DMS153 treated with DMSO at 0.1 percent for 48 hours (cell line): ENCODE measurements at regions not wholly inside any gene's neighbourhood (a gene's known extent, or its start where the extent isn't known, plus 50 kb on each side); places are given as distances from the start of the nearest gene placed in this dataset.
"Not testable (repeated sequence)": the region's sequence is repeated elsewhere in the genome, so short reads cannot be mapped to it uniquely, and the experiment has no call there.

Experiments used
- DNase-seq: peaks from one replicate; lab custom pipeline; 2025; ENCODE audit not compliant: unreplicated experiment; lab: John Stamatoyannopoulos, UW

DNA sequence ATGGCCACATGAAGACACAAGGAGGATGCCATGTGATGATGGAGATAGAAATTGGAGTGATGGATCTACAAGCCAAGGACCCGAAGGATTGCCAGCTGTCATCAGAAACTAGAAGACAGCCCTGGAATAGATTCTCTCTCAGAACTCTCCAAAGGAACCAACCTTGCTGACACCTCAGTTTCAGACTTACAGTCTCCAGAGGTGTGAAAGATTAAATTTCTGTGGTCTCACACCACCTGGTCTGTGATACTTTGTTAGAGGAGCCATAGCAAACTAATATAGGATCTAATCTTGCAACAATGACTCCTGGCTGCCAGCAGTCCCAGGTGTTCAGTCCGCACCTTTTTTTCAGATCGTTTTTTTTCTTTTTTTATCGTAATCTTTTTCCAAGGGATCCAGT lies 647.3 kb upstream of the GHITM start:
- DNase-seq, result no peak

DNA sequence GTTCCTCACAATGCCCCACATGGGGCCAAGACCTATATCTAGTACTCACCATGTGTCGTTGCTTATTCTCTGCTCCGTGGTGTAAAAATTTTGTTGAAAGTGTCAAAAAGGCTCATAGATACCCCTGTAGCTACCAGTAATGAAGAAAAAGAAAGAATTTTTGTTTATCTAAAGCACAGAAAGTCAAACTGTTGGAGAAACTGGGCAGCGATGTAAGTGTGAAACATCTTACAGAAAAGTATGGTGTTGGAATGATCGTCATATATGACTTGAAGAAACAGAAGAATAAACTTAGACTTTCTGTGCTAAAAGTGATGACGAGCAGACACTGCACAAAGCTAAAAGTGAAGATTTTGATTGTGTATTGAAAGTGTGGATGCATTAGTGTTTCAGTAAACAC lies 626.6 kb upstream of the GHITM start:
- no peak for DNase-seq

DNA sequence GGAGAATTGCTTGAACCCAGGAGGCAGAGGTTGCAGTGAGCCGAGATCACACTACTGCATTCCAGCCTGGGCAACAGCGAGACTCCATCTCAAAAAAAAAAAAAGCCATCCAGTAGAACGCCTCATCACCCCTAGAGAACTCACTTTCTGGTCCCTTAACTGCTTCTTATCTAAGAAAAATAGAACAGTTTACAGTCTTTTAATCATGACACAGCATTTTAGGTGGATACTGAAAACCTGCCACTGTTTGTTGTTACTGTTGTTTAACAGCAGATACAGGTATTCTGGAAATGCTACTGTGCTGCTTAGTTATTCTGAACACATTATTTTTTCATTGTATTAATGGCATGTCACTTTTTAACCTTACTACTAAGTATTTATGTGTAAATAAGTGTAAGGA lies 624.3 kb upstream of the GHITM start:
- no peak for DNase-seq

DNA sequence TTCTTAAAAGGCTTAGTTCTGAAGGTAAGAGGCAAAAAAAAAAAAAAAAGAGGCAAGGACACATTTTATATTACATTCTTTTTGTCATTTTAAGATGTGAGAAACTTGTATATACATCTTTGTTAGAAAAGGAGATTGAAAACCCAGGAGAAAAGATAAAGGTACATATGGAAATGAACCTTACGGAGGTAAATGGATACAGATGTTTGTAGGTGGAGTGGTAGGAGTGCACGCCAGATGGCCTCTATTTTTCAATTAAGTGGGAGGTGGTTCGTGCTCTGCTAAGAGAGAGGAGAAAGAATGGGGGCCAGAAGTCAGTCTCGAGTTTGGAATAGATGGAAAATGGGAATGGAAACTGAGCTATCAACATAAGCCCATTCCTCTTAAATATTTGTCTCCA lies 622.5 kb upstream of the GHITM start:
- DNase-seq, result no peak

DNA sequence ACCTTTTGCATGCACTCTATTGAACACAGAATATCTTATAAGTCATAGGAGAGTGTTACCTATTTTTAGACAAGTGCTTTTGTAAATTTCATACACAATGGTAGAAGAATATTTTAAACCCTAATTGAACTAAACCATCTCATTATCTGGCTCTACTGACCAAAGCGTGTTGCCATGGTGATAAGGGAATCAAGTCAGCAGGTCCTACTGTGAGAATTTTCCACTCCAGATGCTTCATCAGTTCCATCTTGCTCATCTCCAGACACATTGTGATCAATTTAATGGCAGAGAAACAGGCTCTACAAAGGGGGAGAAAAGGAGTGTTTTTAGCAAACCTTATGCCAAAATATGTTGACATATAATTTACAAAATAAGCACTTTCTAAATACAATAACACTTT lies 621.9 kb upstream of the GHITM start:
- DNase-seq, result no peak

DNA sequence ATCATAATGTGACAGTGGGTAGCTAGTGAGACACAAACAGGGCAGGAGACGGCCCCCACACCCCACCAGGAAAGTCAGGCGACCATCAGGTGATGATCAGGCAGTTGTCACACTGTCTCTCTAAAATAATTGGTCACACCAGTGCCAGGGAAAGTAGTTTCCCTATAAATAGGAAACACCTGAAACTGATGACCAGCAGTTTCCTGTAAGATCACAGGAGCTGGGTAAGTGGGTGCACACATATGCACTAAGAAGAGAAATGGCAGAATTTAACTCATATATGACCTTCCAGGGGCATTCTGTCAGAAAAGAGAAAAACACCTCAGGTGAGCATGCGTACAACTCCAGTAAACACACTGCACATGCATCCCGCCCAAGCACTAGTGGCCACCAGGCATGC lies 620.5 kb upstream of the GHITM start:
- no peak for DNase-seq

DNA sequence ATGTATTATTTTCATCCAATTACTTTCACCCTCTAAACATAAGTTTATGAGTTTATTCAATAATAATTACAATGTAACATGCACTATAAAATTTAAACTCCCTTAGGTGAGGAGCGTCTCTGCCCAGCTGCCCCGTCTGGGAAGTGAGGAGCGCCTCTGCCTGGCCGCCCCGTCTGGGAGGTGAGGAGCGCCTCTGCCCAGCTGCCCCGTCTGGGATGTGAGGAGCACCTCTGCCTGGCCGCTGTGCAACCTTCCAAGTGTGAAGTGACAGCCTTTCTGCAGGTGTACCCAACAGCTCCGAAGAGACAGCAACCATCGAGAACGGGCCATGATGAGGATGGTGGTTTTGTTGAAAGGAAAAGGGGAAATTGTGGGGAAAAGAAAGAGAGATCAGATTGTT lies 618.9 kb upstream of the GHITM start:
- DNase-seq, result not testable (repeated sequence)

DNA sequence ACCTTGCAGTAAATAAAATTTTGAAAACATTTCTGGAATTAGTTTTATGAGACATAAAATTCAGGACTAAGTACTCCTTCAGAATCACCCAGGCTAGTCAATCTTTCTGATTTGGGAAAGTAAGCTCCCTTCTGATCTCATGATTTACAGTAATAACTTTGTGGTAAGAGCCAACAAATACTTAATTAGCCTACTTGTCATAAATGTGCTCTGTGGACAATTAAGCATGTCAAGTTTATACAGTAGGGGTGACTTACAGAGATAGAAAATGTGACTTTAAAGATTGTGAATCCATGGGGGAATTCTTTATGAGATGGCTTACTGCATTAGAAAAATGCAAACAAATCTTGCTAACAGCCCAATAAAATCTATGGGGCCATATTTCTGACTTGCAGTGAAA lies 616.9 kb upstream of the GHITM start:
- DNase-seq, result no peak

DNA sequence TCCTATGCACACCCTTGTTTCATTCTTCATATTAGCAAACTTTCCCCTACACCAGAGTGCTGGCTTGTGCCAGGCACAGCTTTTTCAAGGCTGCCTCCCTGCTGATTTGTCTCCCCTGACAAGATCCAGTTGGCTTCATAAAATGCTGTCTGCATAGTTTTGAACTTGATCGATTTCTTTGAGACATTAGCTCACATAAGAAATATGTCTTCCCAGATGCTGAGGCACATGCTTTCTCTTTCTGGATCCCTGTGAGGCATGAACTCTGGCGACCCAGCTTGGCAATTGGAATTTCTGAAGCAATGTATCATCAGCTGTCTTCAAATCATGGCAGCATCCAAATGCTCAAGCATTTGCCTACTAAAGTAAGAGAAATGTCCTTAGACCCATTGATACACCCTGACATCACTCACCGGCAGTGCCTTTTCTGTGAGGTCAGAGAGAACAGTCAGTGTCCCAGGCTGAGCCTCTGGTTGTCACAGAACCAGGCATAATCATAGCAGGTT lies 616.4 kb upstream of the GHITM start:
- no peak for DNase-seq

DNA sequence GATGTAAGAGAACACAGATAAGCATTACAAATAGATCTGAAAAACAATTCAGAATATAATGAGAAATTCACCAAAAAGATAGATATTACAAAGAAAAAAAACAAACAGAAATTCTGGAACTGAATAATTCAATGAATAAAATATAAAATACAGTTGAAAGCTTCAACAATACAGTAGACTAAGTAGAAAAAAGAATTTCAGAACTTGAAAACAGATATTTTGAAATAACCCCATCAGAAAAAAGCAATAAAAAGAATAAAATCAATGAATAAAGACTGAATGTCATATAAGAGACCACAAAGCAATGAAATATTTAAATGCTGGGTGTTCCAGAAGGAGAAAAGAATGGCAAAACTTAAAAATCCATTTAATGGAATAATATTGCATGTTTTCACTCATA lies 611.4 kb upstream of the GHITM start:
- no peak for DNase-seq

DNA sequence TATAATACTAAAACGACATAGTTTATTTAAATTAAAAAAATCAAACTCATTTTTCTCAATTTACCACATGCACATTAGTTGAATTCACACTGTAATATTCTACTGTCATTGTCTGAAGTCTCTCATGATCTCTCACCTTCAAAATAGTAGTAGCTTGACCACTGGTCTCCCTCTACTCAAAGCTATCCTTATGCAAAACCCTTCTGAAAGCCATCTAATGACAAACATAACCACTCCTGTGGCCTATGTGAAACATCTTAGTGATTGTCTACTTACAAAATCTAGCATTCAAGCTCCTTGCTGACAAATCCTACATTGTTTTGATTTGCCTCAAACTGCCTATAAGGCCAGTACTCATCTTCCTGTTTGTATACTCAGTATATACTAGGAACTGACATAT lies 606.0 kb upstream of the GHITM start:
- no peak for DNase-seq

DNA sequence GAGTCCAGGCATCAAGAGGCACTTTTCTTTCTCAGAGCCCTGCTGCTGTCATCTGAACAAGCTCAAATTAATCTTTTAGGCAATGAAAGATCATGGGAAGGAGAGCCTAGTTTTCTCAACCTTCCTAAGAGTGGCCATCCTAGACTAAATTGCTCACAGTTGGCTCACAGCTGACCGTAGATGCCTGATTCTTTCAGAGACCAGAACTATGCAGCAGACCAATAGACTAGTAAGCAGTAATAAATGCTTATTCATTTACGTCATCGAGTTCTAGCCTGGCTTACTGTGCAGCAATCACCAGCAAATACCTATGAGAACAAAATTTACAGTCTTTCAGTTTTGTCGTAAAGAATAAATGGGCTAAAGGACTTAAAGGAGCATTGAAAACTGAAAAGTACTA lies 602.9 kb upstream of the GHITM start:
- no peak for DNase-seq

DNA sequence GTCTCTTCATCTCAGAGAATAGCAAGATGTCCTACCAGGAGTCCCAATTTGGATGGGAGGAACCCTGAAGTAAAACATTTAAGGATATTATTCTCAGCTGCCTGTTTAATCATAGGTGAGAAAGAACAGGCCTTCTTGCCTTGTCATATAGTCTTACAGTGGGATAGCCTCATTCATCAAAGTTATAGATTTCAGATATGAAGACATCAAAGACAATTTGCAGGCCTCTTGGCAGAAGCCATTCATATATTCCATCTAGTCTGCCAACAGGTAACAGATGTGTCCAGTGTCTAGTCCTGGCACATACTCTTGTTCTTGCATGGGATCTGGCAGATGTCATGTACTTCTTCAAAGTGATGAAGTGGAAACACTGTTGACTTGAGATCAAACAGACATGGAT lies 601.3 kb upstream of the GHITM start:
- no peak for DNase-seq

DNA sequence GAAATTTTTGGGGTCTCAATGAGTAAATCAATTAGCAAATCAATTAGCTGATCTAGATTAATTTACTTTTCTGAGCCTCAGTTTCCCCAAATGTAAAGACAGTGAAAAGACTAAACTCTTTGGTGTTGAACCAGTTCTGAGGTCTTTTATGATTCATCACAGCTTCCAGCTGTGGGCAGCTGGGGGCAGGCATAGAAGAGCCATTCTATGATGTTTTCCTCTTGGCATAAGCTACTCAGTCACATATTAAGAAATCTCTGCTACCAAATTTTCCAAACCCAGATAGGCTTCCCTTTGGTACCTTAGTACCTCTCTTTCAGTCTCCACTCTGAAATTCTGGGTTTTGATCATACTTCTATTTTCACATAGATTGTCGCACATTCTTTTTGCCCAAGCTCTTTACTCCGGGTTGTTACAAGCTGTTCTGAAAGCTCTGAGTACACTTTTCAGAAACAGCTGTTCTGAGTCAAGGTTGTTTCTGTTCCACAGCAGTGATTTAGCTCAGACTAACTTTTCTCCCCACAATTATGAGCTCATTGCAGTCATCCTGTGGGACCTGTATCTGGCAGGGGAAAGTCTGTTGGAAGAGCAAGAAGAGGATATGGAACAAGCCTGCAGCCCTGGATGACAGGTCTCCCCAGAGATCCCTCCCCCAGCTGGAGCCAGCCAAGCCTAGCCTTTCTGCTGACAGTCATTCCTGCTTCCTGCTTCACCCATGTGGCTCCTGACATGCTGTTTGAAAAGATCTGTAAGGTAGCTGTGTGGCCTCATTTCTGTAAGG lies 599.6 kb upstream of the GHITM start:
- DNase-seq, result no peak

DNA sequence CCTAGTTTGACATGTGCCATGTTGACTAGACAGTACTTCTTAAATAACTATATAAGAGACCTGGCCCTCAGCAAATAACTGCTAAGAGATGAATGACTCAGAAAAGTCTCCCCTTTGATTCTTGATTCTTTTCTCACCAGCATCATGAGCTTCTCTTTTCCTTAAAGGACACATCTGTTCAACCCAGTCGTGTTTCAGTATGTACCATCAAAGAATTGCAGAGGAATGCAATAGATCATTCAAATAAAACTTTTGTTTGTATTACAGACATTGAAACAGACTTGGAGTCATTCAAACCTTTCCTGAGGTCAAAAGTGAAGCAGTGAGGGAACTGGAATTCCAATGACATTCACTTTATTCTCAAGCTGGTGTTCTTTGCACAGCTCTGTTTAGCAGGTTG lies 598.3 kb upstream of the GHITM start:
- no peak for DNase-seq

DNA sequence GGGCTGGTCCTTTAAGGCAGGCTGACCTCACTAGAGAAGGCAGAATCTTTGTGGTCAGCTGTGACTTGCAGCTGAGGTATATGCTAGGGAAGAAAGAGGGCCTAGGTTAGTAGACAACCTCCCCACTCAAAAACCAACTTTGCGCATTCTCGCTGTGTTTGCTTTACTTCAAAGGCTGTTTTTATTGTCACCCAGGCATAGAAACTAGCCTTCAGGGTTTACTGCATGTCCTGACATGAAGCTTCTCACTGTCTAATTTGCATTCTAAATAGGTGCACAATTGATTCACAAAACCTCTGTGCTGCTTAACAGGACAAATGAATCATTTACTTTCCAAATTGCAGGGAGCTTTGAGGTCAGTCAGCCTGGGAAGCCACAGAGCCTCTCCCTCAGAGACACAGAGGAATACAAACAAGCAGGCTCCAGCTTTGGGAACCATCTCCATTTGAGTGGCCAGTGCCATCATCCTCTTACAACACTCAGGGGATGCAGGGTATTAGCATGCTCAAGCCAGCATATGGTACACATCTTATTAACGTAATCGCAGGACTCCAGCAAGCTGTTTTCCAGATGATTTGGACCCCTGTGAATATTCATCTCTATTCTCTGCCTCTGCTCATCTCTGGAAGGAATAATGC lies 596.4 kb upstream of the GHITM start:
- no peak for DNase-seq

DNA sequence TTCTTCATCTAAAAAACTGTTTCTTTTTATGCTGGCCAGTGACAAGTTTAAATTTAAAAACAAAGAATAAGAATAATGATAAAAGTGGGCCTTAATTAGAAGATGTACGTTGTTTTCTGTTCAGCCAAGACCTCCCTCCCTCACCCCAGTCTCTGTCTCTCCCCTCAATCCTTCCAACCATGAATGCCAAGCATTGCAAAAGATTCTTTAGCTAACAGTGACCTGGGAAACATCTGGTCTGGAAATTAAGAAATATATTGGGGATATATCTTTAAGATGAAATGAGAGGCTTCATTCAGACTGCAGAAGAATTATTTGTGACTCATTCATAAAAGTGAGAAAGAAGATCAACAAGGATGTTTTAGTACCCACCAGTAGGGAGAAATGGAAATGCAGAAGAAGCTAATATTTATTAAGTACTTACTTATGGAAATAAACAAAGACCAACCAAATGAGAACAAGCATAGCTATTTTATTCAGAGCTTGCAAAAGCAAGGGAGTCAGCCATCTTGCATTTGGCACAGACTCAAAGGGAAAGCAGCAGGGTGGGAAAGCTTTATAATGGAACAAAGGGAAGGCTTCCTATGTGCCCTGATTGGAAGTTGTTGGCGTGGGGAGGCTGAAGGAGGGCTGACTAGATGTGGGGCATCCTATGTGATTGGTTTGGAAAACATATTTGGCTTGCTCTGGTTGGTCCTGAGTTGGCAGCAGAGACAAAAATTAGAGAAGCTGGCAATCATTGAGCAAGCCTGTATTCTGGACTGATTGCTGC lies 595.4 kb upstream of the GHITM start:
- no peak for DNase-seq

DNA sequence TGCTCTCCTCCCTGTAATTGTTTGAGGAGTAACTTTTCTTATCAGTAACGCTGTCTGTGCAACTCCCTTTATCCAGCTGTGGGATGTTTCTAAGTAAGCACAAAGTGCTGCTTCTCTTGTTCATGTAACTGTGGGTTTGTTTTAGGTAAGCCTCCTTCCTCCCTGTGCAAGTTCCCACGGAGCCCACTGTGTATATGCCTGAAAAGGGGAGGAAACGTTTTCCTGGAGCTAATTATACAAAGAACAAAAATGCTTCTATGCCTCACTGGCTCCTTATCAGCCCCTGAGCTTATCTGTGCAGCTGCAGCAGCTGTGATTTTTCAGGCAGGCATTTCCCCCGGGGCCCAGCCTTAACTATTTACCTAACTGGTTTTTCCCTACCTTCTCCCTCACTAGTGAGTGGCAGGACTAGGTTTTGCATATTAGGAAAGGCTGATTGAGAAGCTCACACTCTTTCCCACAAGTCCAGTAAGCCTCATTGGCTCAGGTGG lies 593.4 kb upstream of the GHITM start:
- no peak for DNase-seq

DNA sequence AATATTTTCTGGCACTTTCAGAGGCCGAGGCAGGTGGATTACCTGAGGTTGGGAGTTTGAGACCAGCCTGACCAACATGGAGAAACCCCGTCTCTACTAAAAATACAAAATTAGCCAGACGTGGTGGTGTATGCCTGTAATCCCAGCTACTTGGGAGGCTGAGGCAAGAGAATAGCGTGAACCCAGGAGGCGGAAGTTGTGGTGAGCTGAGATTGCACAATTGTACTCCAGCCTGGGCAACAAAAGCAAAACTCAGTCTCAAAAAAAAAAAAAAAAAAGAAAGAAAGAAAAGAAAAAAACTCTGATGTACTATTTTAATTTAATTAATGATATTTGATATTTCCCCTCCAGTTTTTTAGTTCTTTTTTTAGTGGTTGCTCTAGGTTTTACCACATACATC lies 588.1 kb upstream of the GHITM start:
- DNase-seq, result not testable (repeated sequence)

DNA sequence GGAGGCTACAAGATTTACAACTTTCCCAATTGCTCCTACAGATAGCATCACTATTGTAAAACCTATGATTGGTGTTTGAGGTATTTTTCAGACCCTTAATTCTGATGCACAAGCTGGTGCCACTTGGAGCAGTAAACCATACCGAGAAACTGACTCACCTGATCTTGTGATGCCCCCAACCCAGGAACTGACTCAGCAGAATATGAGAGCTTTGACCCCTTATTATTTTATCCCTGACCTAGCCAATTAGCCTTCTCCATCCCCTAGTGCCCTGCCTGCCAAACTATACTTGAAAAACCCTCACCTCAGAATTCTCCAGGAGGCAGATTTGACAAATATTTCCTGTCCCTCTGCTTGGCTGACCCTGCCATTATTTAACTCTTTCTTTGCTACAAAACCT lies 585.9 kb upstream of the GHITM start:
- DNase-seq, result no peak

DNA sequence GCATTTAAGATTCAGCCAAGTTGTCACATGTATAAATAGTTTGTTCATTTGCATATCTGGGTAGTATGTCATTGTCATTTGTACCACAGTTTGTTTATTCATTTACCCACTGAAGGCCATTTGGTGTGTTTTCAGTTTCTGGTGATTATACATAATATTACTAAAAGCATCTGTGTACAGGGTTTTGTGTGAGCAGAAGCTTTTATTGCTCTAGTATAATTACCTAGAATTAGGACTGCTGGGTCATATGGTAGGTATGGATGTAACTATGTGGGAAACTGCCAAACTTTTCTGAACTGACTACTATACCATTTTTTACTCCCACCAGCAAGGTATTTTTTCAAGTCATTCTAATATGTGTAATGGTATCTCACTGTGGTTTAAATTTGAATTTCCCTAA lies 584.0 kb upstream of the GHITM start:
- no peak for DNase-seq

DNA sequence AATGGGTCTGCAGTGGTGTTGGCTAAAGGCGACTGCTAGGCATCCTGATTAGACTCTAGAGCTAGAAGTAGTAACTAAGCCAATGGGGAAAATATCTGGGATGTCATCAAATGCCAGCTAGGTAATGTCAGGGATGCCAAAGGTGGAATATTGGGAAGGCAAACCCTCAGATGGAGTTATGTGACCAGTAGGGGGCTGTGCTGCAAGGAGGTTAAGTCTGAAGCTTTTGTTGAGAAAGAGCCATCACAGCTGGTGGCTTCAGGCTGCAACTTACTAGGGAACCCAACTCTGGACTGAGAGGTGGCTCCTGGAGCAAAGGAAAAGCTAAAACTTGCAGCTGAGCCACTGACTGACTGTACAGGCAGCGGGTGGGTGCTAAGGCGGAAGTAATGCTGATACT lies 576.9 kb upstream of the GHITM start:
- DNase-seq, result no peak
